ENCODE measurements at regions not wholly inside any gene's neighbourhood (a gene's known extent, or its start where the extent isn't known, plus 50 kb on each side); places are given as distances from the start of the nearest gene placed in this dataset.

DNA sequence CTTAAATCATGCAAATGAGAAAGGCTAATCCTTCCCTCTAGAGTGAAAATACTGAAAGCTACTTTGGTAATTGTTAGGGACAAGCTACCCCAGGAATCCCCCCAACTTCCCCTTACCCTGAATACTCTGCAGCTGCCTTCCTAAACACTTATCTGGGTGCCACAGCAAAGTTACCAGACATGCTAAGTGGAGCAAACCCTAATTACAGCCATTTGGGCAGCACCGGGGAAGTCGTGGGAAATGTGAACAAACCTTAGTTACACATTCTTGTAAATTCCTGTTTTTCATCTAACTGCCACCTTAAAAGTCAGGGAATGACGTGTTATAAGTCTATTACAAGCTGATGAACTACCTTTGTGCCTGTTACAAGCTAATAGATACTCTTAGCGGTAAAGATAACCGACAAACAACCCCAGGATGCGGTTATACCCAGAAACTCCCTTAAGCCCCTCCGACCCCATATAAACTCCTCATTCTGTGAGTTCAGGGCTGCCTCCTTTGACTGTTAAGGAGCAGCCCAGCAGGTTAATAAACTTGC, 66.0 kb upstream of the PLAC8 start:
- Histone ChIP-seq H3K4me3 (ENCODE audit: low read depth, low read length) (no peak overlapping the region), H3K27me3 (ENCODE audit: control insufficient read depth, insufficient read depth, low read length) (no peaks in the 10 kb centered on the region), H3K36me3 (ENCODE audit: control insufficient read depth, insufficient read depth, low read length) (no peaks in the 10 kb centered on the region)
- TF ChIP-seq, protein P1, sequence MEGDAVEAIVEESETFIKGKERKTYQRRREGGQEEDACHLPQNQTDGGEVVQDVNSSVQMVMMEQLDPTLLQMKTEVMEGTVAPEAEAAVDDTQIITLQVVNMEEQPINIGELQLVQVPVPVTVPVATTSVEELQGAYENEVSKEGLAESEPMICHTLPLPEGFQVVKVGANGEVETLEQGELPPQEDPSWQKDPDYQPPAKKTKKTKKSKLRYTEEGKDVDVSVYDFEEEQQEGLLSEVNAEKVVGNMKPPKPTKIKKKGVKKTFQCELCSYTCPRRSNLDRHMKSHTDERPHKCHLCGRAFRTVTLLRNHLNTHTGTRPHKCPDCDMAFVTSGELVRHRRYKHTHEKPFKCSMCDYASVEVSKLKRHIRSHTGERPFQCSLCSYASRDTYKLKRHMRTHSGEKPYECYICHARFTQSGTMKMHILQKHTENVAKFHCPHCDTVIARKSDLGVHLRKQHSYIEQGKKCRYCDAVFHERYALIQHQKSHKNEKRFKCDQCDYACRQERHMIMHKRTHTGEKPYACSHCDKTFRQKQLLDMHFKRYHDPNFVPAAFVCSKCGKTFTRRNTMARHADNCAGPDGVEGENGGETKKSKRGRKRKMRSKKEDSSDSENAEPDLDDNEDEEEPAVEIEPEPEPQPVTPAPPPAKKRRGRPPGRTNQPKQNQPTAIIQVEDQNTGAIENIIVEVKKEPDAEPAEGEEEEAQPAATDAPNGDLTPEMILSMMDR (IDR thresholded peaks at IDR 0.05; ENCODE audit: insufficient read depth, low read depth, low read length), result no peak
- no peak for DNase-seq (ENCODE audit: low read depth)
- ChIA-PET CTCF (no interaction called here), POLR2A (no interaction called here)

DNA sequence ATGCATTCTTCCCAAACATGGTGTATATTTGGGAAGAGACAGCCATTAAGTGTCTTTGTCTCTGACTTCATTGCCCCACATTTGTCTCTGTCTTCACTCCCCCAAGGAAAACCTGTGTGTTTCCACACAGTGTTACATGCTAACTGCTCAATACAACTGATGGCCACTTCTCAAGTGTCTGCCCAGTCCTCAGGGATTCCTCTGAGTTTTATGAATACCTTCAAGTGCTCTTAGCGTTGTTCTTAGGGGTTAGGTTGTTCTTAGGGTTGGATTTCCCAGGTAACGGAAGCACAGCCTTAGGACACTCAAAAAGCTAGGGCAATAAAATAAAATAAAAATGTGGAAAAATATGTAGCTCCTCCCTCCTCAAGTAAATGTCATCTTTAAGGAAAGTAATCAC, 64.7 kb upstream of the PLAC8 start:
- TF ChIP-seq, protein P1 (IDR thresholded peaks at IDR 0.05; ENCODE audit: insufficient read depth, low read depth, low read length), result no peak
- Histone ChIP-seq H3K4me3 (ENCODE audit: low read depth, low read length) (no peak overlapping the region), H3K27me3 (ENCODE audit: control insufficient read depth, insufficient read depth, low read length) (no peaks in the 10 kb centered on the region), H3K36me3 (ENCODE audit: control insufficient read depth, insufficient read depth, low read length) (no peaks in the 10 kb centered on the region)
- no peak for DNase-seq (ENCODE audit: low read depth)
- ChIA-PET CTCF (no interaction called here), POLR2A (no interaction called here)

DNA sequence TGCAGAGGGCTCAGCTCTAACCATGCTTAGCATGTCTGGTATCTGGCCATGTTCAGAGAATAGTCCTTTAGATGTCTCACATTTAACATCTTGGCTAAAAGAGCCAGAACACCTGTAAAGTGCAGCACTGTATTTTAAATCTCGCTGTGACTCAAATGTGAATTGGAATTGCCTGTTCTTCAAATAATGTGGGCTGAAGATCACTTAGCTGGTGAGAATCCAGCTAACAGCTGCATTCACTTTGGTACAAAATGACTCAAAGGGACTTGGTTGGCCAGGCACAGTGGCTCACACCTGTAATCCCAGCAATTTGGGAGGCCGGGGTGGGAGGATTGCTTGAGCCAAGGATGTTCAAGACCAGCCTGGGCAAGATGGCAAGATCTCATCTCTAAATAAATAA, 63.5 kb upstream of the PLAC8 start:
- H3K27me3 ChIP-seq (ENCODE audit: control insufficient read depth, insufficient read depth, low read length), result no peaks in the 10 kb centered on the region
- no peaks in the 10 kb centered on the region for H3K36me3 ChIP-seq (ENCODE audit: control insufficient read depth, insufficient read depth, low read length)
- TF ChIP-seq, protein P1 (IDR thresholded peaks at IDR 0.05; ENCODE audit: insufficient read depth, low read depth, low read length), result no peak
- DNase-seq (ENCODE audit: low read depth), result no peak
- no peak overlapping the region for H3K4me3 ChIP-seq (ENCODE audit: low read depth, low read length)
- CTCF ChIA-PET, result no interaction called here
- POLR2A ChIA-PET, result no interaction called here

DNA sequence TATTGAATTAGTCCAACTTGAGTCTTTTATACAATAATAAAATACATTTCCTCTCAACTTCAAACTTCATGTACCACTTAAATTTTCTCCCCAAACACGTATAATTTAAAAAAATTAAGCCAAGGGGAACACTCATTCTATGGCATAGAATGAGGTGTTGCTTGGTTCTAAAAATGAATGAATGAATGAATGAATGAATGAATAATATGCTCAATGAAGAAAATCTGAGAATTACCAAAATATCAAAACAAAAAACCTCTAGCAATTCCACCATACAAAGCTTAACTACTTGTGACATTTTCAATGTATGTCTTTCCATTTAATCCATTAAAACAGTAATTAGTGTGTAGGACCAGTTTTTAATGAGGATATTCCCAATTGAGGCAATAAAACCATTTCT, 62.7 kb upstream of the PLAC8 start:
- ChIA-PET CTCF (no interaction called here), POLR2A (no interaction called here)
- Histone ChIP-seq H3K36me3 (ENCODE audit: control insufficient read depth, insufficient read depth, low read length) (no peaks in the 10 kb centered on the region), H3K27me3 (ENCODE audit: control insufficient read depth, insufficient read depth, low read length) (no peaks in the 10 kb centered on the region), H3K4me3 (ENCODE audit: low read depth, low read length) (no peak overlapping the region)
- DNase-seq (ENCODE audit: low read depth), result no peak
- TF ChIP-seq, protein P1 (IDR thresholded peaks at IDR 0.05; ENCODE audit: insufficient read depth, low read depth, low read length), result no peak

DNA sequence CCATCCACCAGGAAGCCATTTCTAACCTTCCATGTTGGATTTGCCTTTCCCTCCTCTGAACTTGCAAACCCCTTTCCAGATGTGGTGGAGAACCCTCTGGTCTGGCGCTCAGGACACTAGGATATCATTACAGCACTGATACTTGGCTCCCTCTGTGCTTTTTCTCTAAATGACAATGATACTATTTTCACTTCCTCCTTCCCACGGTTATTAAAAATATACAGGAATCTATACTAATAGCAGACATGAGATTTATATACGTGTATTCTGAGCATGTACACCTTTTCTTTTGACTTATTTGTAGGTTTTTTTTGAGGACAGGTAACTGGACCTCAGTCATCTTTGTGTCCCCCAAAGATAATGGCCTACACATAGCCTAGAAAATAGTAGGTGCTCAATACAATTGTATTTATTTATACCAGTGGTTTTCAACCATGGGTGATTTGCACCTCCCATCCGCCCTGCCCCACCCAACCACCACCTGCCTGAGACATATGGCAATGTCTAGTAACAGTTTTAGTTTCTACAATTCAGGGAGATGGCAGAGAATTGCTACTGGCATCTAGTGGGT, 60.4 kb upstream of the PLAC8 start:
- Histone ChIP-seq H3K4me3 (ENCODE audit: low read depth, low read length) (no peak overlapping the region), H3K27me3 (ENCODE audit: control insufficient read depth, insufficient read depth, low read length) (no peaks in the 10 kb centered on the region), H3K36me3 (ENCODE audit: control insufficient read depth, insufficient read depth, low read length) (no peaks in the 10 kb centered on the region)
- ChIA-PET POLR2A (no interaction called here), CTCF (no interaction called here)
- no peak for DNase-seq (ENCODE audit: low read depth)
- TF ChIP-seq, protein P1 (IDR thresholded peaks at IDR 0.05; ENCODE audit: insufficient read depth, low read depth, low read length), result no peak
